IMR-90 (cell line): ENCODE measurements at regions not wholly inside any gene's neighbourhood (a gene's known extent, or its start where the extent isn't known, plus 50 kb on each side); places are given as distances from the start of the nearest gene placed in this dataset.

Experiments
- BHLHE40 ChIP-seq: fragments of 150-350 bp; IDR thresholded peaks from 2 replicates; pipeline ENCODE4 v1.6.1; 2016; ENCODE audit warnings: mild to moderate bottlenecking, low read depth, low read length
- CEBPB ChIP-seq: IDR thresholded peaks from 2 replicates; pipeline ENCODE4 v1.6.1; 2012; ENCODE audit warnings: low read depth, low read length, improper control_type of control experiment
- CHD1 ChIP-seq: IDR thresholded peaks from 2 replicates; pipeline ENCODE4 v1.6.1; 2012; ENCODE audit warnings: low read depth, low read length, improper control_type of control experiment
- CTCF ChIP-seq: conservative IDR thresholded peaks from 2 replicates; pipeline ENCODE4 v1.5.1; 2012; ENCODE audit warnings: mild to moderate bottlenecking, low read depth, low read length, improper control_type of control experiment
- MAFK ChIP-seq: IDR thresholded peaks from 2 replicates; pipeline ENCODE4 v1.6.1; 2012; ENCODE audit warnings: low read depth, low read length, improper control_type of control experiment
- MAZ ChIP-seq: IDR thresholded peaks from 2 replicates; pipeline ENCODE4 v1.6.1; 2012; ENCODE audit warnings: low read depth, mild to moderate bottlenecking, low read length, improper control_type of control experiment, moderate library complexity, borderline replicate concordance
- MXI1 ChIP-seq: IDR thresholded peaks from 2 replicates; pipeline ENCODE4 v1.6.1; 2012; ENCODE audit warnings: low read depth, mild to moderate bottlenecking, low read length, moderate library complexity, borderline replicate concordance
- POLR2A ChIP-seq: IDR thresholded peaks from 2 replicates; pipeline ENCODE4 v1.6.1; 2012; ENCODE audit warnings: mild to moderate bottlenecking, low read depth, low read length
- SMC3 ChIP-seq: fragments of 150-350 bp; IDR thresholded peaks from 2 replicates; pipeline ENCODE4 v1.6.1; 2016; ENCODE audit warnings: low read depth, mild to moderate bottlenecking, antibody characterized with exemption, low read length, moderate library complexity
- TF ChIP-seq, protein P1 (sequence below): fragments of 150-350 bp; IDR thresholded peaks from 2 replicates; pipeline ENCODE4 v1.6.1; 2016; ENCODE audit warnings: low read depth, mild to moderate bottlenecking, low read length, moderate library complexity, borderline replicate concordance
- TF ChIP-seq, protein P2 (sequence below): fragments of 150-350 bp; IDR thresholded peaks from 2 replicates; pipeline ENCODE4 v1.6.1; 2017; ENCODE audit warnings: mild to moderate bottlenecking, antibody characterized with exemption, low read length, low read depth

- TF ChIP-seq MXI1 (no peak), MAFK (no peak), POLR2A (no peak), CEBPB (no peak), SMC3 (no peak), CHD1 (no peak), MAZ (no peak), CTCF (no peak), BHLHE40 (no peak)
- TF ChIP-seq, protein P1, sequence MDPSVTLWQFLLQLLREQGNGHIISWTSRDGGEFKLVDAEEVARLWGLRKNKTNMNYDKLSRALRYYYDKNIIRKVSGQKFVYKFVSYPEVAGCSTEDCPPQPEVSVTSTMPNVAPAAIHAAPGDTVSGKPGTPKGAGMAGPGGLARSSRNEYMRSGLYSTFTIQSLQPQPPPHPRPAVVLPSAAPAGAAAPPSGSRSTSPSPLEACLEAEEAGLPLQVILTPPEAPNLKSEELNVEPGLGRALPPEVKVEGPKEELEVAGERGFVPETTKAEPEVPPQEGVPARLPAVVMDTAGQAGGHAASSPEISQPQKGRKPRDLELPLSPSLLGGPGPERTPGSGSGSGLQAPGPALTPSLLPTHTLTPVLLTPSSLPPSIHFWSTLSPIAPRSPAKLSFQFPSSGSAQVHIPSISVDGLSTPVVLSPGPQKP, result no peak
- TF ChIP-seq, protein P2, sequence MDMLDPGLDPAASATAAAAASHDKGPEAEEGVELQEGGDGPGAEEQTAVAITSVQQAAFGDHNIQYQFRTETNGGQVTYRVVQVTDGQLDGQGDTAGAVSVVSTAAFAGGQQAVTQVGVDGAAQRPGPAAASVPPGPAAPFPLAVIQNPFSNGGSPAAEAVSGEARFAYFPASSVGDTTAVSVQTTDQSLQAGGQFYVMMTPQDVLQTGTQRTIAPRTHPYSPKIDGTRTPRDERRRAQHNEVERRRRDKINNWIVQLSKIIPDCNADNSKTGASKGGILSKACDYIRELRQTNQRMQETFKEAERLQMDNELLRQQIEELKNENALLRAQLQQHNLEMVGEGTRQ, result no peak
These were observed 302.5 kb downstream of the LTN1 start for GRCh38 chr21:28690196-28690595.
